ENCODE measurements at regions not wholly inside any gene's neighbourhood (a gene's known extent, or its start where the extent isn't known, plus 50 kb on each side); places are given as distances from the start of the nearest gene placed in this dataset.
"Not testable (repeated sequence)": the region's sequence is repeated elsewhere in the genome, so short reads cannot be mapped to it uniquely, and the experiment has no call there.

GRCh38 chr6:102742754-102743356 is 1349.3 kb downstream of the GRIK2 start:
- peaks cover under 1% of the 10 kb centered on the region for H3K9me3 Mint-ChIP-seq
- no peak for DNase-seq
- H3K4me1 Mint-ChIP-seq = no peaks in the 10 kb centered on the region
- CTCF ChIA-PET = no interaction called here
- no peaks in the 10 kb centered on the region for H3K36me3 Mint-ChIP-seq
- no peak overlapping the region for H3K4me3 Mint-ChIP-seq
- no peak overlapping the region for H3K27ac Mint-ChIP-seq
- H3K27me3 Mint-ChIP-seq = no peaks in the 10 kb centered on the region

- DNase-seq = no peak
- Mint-ChIP-seq H3K4me1 (no peaks in the 10 kb centered on the region), H3K36me3 (no peaks in the 10 kb centered on the region), H3K27ac (no peak overlapping the region), H3K4me3 (no peak overlapping the region), H3K27me3 (no peaks in the 10 kb centered on the region), H3K9me3 (no peaks in the 10 kb centered on the region)
- CTCF ChIA-PET = no interaction called here
Observed at GRCh38 chr6:102742028-102742427, 1348.5 kb downstream of the GRIK2 start.

GRCh38 chr6:102736941-102737368 is 1343.4 kb downstream of the GRIK2 start:
- Mint-ChIP-seq H3K9me3 (peaks cover 2% of the 10 kb centered on the region), H3K36me3 (no peaks in the 10 kb centered on the region), H3K27me3 (no peaks in the 10 kb centered on the region), H3K4me3 (no peak overlapping the region), H3K27ac (no peak overlapping the region), H3K4me1 (no peaks in the 10 kb centered on the region)
- CTCF ChIA-PET = no interaction called here
- DNase-seq = no peak

- Mint-ChIP-seq H3K4me3 (no peak overlapping the region), H3K27ac (no peak overlapping the region), H3K9me3 (peaks cover 7% of the 10 kb centered on the region), H3K4me1 (no peaks in the 10 kb centered on the region), H3K36me3 (no peaks in the 10 kb centered on the region), H3K27me3 (no peaks in the 10 kb centered on the region)
- CTCF ChIA-PET = no interaction called here
- DNase-seq = no peak
Observed at GRCh38 chr6:102732898-102733297, 1339.4 kb downstream of the GRIK2 start.

GRCh38 chr6:102722086-102722485 is 1328.6 kb downstream of the GRIK2 start:
- H3K4me3 Mint-ChIP-seq, H3K4me1 Mint-ChIP-seq, H3K9me3 Mint-ChIP-seq, H3K36me3 Mint-ChIP-seq, H3K27me3 Mint-ChIP-seq, DNase-seq, H3K27ac Mint-ChIP-seq, CTCF ChIA-PET: not testable (repeated sequence)

GRCh38 chr6:102717737-102718456 is 1324.4 kb downstream of the GRIK2 start:
- Mint-ChIP-seq H3K9me3 (no peaks in the 10 kb centered on the region), H3K4me1 (no peaks in the 10 kb centered on the region), H3K27ac (no peak overlapping the region), H3K27me3 (no peaks in the 10 kb centered on the region), H3K4me3 (no peak overlapping the region), H3K36me3 (no peaks in the 10 kb centered on the region)
- CTCF ChIA-PET = no interaction called here
- no peak for DNase-seq

- Mint-ChIP-seq H3K27ac (no peak overlapping the region), H3K36me3 (no peaks in the 10 kb centered on the region), H3K4me1 (no peaks in the 10 kb centered on the region), H3K4me3 (no peak overlapping the region), H3K27me3 (no peaks in the 10 kb centered on the region), H3K9me3 (no peaks in the 10 kb centered on the region)
- no peak for DNase-seq
- CTCF ChIA-PET = no interaction called here
Observed at GRCh38 chr6:102717252-102717651, 1323.7 kb downstream of the GRIK2 start.

GRCh38 chr6:102701019-102701418 is 1307.5 kb downstream of the GRIK2 start:
- Mint-ChIP-seq H3K4me1 (no peaks in the 10 kb centered on the region), H3K9me3 (peaks cover 4% of the 10 kb centered on the region), H3K36me3 (no peaks in the 10 kb centered on the region), H3K27ac (no peak overlapping the region), H3K27me3 (no peaks in the 10 kb centered on the region), H3K4me3 (no peak overlapping the region)
- CTCF ChIA-PET = no interaction called here
- no peak for DNase-seq

- CTCF ChIA-PET = interaction anchor here (0.6 kb wide), 1 partner anchor 499 kb away, joined by 3 read pairs; no protein-coding TSS in a partner anchor
- DNase-seq = no peak
- H3K27me3 Mint-ChIP-seq = no peaks in the 10 kb centered on the region
- no peaks in the 10 kb centered on the region for H3K36me3 Mint-ChIP-seq
- H3K4me1 Mint-ChIP-seq = no peaks in the 10 kb centered on the region
- no peak overlapping the region for H3K27ac Mint-ChIP-seq
- H3K9me3 Mint-ChIP-seq = no peaks in the 10 kb centered on the region
- no peak overlapping the region for H3K4me3 Mint-ChIP-seq
Observed at GRCh38 chr6:102686461-102686860, 1293.0 kb downstream of the GRIK2 start.

- Mint-ChIP-seq H3K36me3 (no peaks in the 10 kb centered on the region), H3K27me3 (no peaks in the 10 kb centered on the region)
- CTCF ChIA-PET = no interaction called here
Observed at GRCh38 chr6:102680413-102680812, 1286.9 kb downstream of the GRIK2 start.

GRCh38 chr6:102679865-102680264 is 1286.4 kb downstream of the GRIK2 start:
- no peaks in the 10 kb centered on the region for H3K4me1 Mint-ChIP-seq
- DNase-seq = no peak
- peaks cover 2% of the 10 kb centered on the region for H3K9me3 Mint-ChIP-seq
- H3K27ac Mint-ChIP-seq = no peak overlapping the region
- H3K4me3 Mint-ChIP-seq = no peak overlapping the region
- H3K27me3 Mint-ChIP-seq = no peaks in the 10 kb centered on the region
- CTCF ChIA-PET = no interaction called here
- no peaks in the 10 kb centered on the region for H3K36me3 Mint-ChIP-seq

More at GRCh38 chr6:102680413-102680812, 1286.9 kb downstream of the GRIK2 start:
- H3K9me3 Mint-ChIP-seq = peaks cover 2% of the 10 kb centered on the region
- no peak for DNase-seq
- H3K4me1 Mint-ChIP-seq = no peaks in the 10 kb centered on the region
- H3K27ac Mint-ChIP-seq = no peak overlapping the region
- H3K4me3 Mint-ChIP-seq = no peak overlapping the region

- Mint-ChIP-seq H3K4me3 (no peak overlapping the region), H3K27me3 (no peaks in the 10 kb centered on the region), H3K9me3 (peaks cover 2% of the 10 kb centered on the region), H3K36me3 (no peaks in the 10 kb centered on the region), H3K27ac (no peak overlapping the region), H3K4me1 (no peaks in the 10 kb centered on the region)
- no peak for DNase-seq
- CTCF ChIA-PET = no interaction called here
Observed at GRCh38 chr6:102677225-102677624, 1283.7 kb downstream of the GRIK2 start.

GRCh38 chr6:102670735-102671134 is 1277.2 kb downstream of the GRIK2 start:
- H3K27ac Mint-ChIP-seq = no peak overlapping the region
- peaks cover 3% of the 10 kb centered on the region for H3K9me3 Mint-ChIP-seq
- H3K36me3 Mint-ChIP-seq = no peaks in the 10 kb centered on the region
- H3K4me3 Mint-ChIP-seq = no peak overlapping the region
- no peaks in the 10 kb centered on the region for H3K4me1 Mint-ChIP-seq
- CTCF ChIA-PET = no interaction called here
- H3K27me3 Mint-ChIP-seq = no peaks in the 10 kb centered on the region
- DNase-seq = no peak

- Mint-ChIP-seq H3K4me3 (no peak overlapping the region), H3K36me3 (no peaks in the 10 kb centered on the region), H3K4me1 (no peaks in the 10 kb centered on the region), H3K27ac (no peak overlapping the region), H3K9me3 (peaks cover 4% of the 10 kb centered on the region), H3K27me3 (no peaks in the 10 kb centered on the region)
- no peak for DNase-seq
- CTCF ChIA-PET = no interaction called here
Observed at GRCh38 chr6:102662851-102663250, 1269.3 kb downstream of the GRIK2 start.

GRCh38 chr6:102660303-102660702 is 1266.8 kb downstream of the GRIK2 start:
- no peak overlapping the region for H3K27ac Mint-ChIP-seq
- H3K4me1 Mint-ChIP-seq = no peaks in the 10 kb centered on the region
- peaks cover 7% of the 10 kb centered on the region for H3K9me3 Mint-ChIP-seq
- H3K27me3 Mint-ChIP-seq = no peaks in the 10 kb centered on the region
- DNase-seq = no peak
- no peak overlapping the region for H3K4me3 Mint-ChIP-seq
- H3K36me3 Mint-ChIP-seq = no peaks in the 10 kb centered on the region
- CTCF ChIA-PET = no interaction called here
